ENCODE measurements at regions not wholly inside any gene's neighbourhood (a gene's known extent, or its start where the extent isn't known, plus 50 kb on each side); places are given as distances from the start of the nearest gene placed in this dataset.
A peak's percentile ranks its signal among the peaks of the same experiment; 100 is the strongest.

GRCh38 chrX:40156470-40157227 is 58.9 kb upstream of the BCOR start:
- DNase-seq = no peak

- DNase-seq = no peak
These were observed 58.1 kb upstream of the BCOR start for GRCh38 chrX:40155589-40156469.

- DNase-seq = no peak
These were observed 57.3 kb upstream of the BCOR start for GRCh38 chrX:40154853-40155588.

- no peak for DNase-seq
These were observed 56.6 kb upstream of the BCOR start for GRCh38 chrX:40154250-40154852.

GRCh38 chrX:40153345-40154249 is 55.8 kb upstream of the BCOR start:
- peak; percentile 49 for DNase-seq

- no peak for DNase-seq
These were observed 55.1 kb upstream of the BCOR start for GRCh38 chrX:40152741-40153344.

- peak; percentile 49 for DNase-seq
These were observed 54.5 kb upstream of the BCOR start for GRCh38 chrX:40152173-40152711.

- no peak for DNase-seq
These were observed 53.7 kb upstream of the BCOR start for GRCh38 chrX:40151211-40152172.

GRCh38 chrX:40150503-40150902 is 52.7 kb upstream of the BCOR start:
- no peak for DNase-seq

- no peak for DNase-seq
These were observed 51.8 kb upstream of the BCOR start for GRCh38 chrX:40149286-40150175.

- no peak for DNase-seq
These were observed 50.9 kb upstream of the BCOR start for GRCh38 chrX:40148385-40149285.

- DNase-seq = no peak
These were observed 50.2 kb upstream of the BCOR start for GRCh38 chrX:40147971-40148370.

Data from activated CD4-positive, alpha-beta T cell treated with anti-CD3 and anti-CD28 coated beads, Interleukin-2, amount 50 U/mL, for 1 hour (primary cell).